Neural cell (in vitro differentiated cells): ENCODE measurements at regions not wholly inside any gene's neighbourhood (a gene's known extent, or its start where the extent isn't known, plus 50 kb on each side); places are given as distances from the start of the nearest gene placed in this dataset.

Source experiments
- H2AFZ ChIP-seq: fragments of 200-600, 300-800 bp; sonication (generic), shearing (Covaris generic); 2 replicates; pipeline ENCODE4 v1.6.0; 2014; ENCODE audit warnings: low read depth, mild to moderate bottlenecking, antibody characterized with exemption, low read length, moderate library complexity
- H3F3A ChIP-seq: fragments of 200-600 bp; shearing (Covaris generic); 2 replicates; pipeline ENCODE4 v1.6.1; 2016; ENCODE audit warnings: mild to moderate bottlenecking, moderate library complexity, mixed read lengths, antibody characterized with exemption, low read length; ENCODE audit not compliant: insufficient read depth, poor library complexity, severe bottlenecking
- H3K27ac ChIP-seq: fragments of 200-600, 300-800 bp; sonication (generic), shearing (Covaris generic); 2 replicates; pipeline ENCODE4 v1.5.1; 2014; ENCODE audit warnings: mild to moderate bottlenecking, low read length, moderate library complexity
- H3K27me3 ChIP-seq: fragments of 300-800, 200-600 bp; sonication (generic), shearing (Covaris generic); 2 replicates; pipeline ENCODE4 v1.6.0; 2014; ENCODE audit warnings: mild to moderate bottlenecking, low read depth, low read length, moderate library complexity; ENCODE audit not compliant: insufficient read depth
- H3K36me3 ChIP-seq: fragments of 300-800, 200-600 bp; sonication (generic), shearing (Covaris generic); 2 replicates; pipeline ENCODE4 v1.5.1; 2014; ENCODE audit warnings: mild to moderate bottlenecking, antibody characterized with exemption, low read length, moderate library complexity; ENCODE audit not compliant: insufficient read depth
- H3K4me2 ChIP-seq: fragments of 300-800, 200-600 bp; sonication (generic), shearing (Covaris generic); 2 replicates; pipeline ENCODE4 v1.6.0; 2014; ENCODE audit warnings: mild to moderate bottlenecking, low read length
- H3K4me3 ChIP-seq: fragments of 300-800, 200-600 bp; sonication (generic), shearing (Covaris generic); 2 replicates; pipeline ENCODE4 v1.5.1; 2014; ENCODE audit warnings: mild to moderate bottlenecking, low read length, moderate library complexity
- H3K79me2 ChIP-seq: fragments of 200-600 bp; shearing (Covaris generic); replicated peaks from 2 replicates; pipeline ENCODE4 v1.6.0; 2014; ENCODE audit warnings: mild to moderate bottlenecking, low read length, moderate library complexity; ENCODE audit not compliant: insufficient read depth
- H3K9ac ChIP-seq: fragments of 300-800, 200-600 bp; sonication (generic), shearing (Covaris generic); 2 replicates; pipeline ENCODE4 v1.6.1; 2016; ENCODE audit warnings: mild to moderate bottlenecking, low read length, mixed read lengths
- H3K9me2 ChIP-seq: fragments of 200-600 bp; shearing (Covaris generic); 2 replicates; pipeline ENCODE4 v1.6.1; 2016; ENCODE audit warnings: mild to moderate bottlenecking, low read length, mixed read lengths; ENCODE audit not compliant: insufficient read depth
- H3K9me3 ChIP-seq: fragments of 200-600, 300-800 bp; sonication (generic), shearing (Covaris generic); 2 replicates; pipeline ENCODE4 v1.6.1; 2016; ENCODE audit warnings: mild to moderate bottlenecking, mixed run types, low read length, moderate library complexity, mixed read lengths
- H4K20me1 ChIP-seq: fragments of 200-600 bp; shearing (Covaris generic); 2 replicates; pipeline ENCODE4 v1.6.1; 2016; ENCODE audit warnings: mild to moderate bottlenecking, mixed run types; ENCODE audit not compliant: insufficient read depth
- CTCF ChIP-seq: fragments of 450-650 bp; IDR thresholded peaks from 2 replicates; pipeline ENCODE4 v1.5.1; 2014; ENCODE audit warnings: antibody characterized with exemption, mild to moderate bottlenecking, moderate library complexity; ENCODE audit not compliant: poor library complexity, severe bottlenecking
- EP300 ChIP-seq: fragments of 450-650 bp; conservative IDR thresholded peaks from 2 replicates; pipeline ENCODE4 v1.6.1; 2014; ENCODE audit warnings: antibody characterized with exemption, mild to moderate bottlenecking, moderate library complexity; ENCODE audit not compliant: poor library complexity, severe bottlenecking
- EZH2 ChIP-seq: fragments of 200-600, 300-800 bp; shearing (Covaris generic), sonication (generic); IDR thresholded peaks from 2 replicates; pipeline ENCODE4 v1.6.1; 2014; ENCODE audit warnings: antibody characterized with exemption, low read length, borderline replicate concordance, mild to moderate bottlenecking; ENCODE audit not compliant: insufficient read depth, poor library complexity, severe bottlenecking
- MXI1 ChIP-seq: fragments of 450-650 bp; conservative IDR thresholded peaks from 2 replicates; pipeline ENCODE4 v1.6.1; 2014; ENCODE audit warnings: antibody characterized with exemption, mild to moderate bottlenecking; ENCODE audit not compliant: poor library complexity, severe bottlenecking
- POLR2AphosphoS5 ChIP-seq: IDR thresholded peaks from 2 replicates; pipeline ENCODE4 v1.6.1; 2012
- RAD21 ChIP-seq: fragments of 450-650 bp; conservative IDR thresholded peaks from 2 replicates; pipeline ENCODE4 v1.6.1; 2014; ENCODE audit warnings: antibody characterized with exemption, mild to moderate bottlenecking, moderate library complexity
- REST ChIP-seq: IDR thresholded peaks from 2 replicates; pipeline ENCODE4 v1.6.1; 2012; ENCODE audit warnings: borderline replicate concordance
- SMC3 ChIP-seq: fragments of 450-650 bp; conservative IDR thresholded peaks from 2 replicates; pipeline ENCODE4 v1.6.1; 2014; ENCODE audit warnings: antibody characterized with exemption, mild to moderate bottlenecking, moderate library complexity; ENCODE audit not compliant: poor library complexity
- TAF1 ChIP-seq: IDR thresholded peaks from 2 replicates; pipeline ENCODE4 v1.6.1; 2012; ENCODE audit warnings: low read depth

GRCh38 chr4:66558651-66559050 lies 888.4 kb upstream of the EPHA5 start:
- Histone ChIP-seq H3K4me3 (no peak overlapping the region), H3K9me2 (no peaks in the 10 kb centered on the region), H3K9me3 (no peaks in the 10 kb centered on the region), H3K27ac (no peak overlapping the region), H2AFZ (no peak overlapping the region), H4K20me1 (no peaks in the 10 kb centered on the region), H3K79me2 (no peaks in the 10 kb centered on the region), H3K4me2 (no peak overlapping the region), H3F3A (no peaks in the 10 kb centered on the region), H3K36me3 (no peaks in the 10 kb centered on the region), H3K27me3 (no peaks in the 10 kb centered on the region), H3K9ac (no peak overlapping the region)
- no peak for TF ChIP-seq MXI1
- TF ChIP-seq CTCF = no peak
- no peak for TF ChIP-seq SMC3
- TF ChIP-seq POLR2AphosphoS5 = no peak
- TF ChIP-seq EZH2 = no peak
- no peak for TF ChIP-seq EP300
- no peak for TF ChIP-seq TAF1
- TF ChIP-seq RAD21 = no peak
- TF ChIP-seq REST = no peak

- H3K4me2 ChIP-seq = no peak overlapping the region
- no peak overlapping the region for H3K9ac ChIP-seq
- H3K79me2 ChIP-seq = no peaks in the 10 kb centered on the region
- H4K20me1 ChIP-seq = no peaks in the 10 kb centered on the region
- no peaks in the 10 kb centered on the region for H3F3A ChIP-seq
- no peak for TF ChIP-seq RAD21
- no peak for TF ChIP-seq SMC3
- no peak for TF ChIP-seq MXI1
- TF ChIP-seq EZH2 = no peak
- TF ChIP-seq CTCF = no peak
- TF ChIP-seq REST = no peak
- H3K36me3 ChIP-seq = no peaks in the 10 kb centered on the region
- no peak overlapping the region for H2AFZ ChIP-seq
- H3K27ac ChIP-seq = no peak overlapping the region
- no peak overlapping the region for H3K4me3 ChIP-seq
- no peaks in the 10 kb centered on the region for H3K27me3 ChIP-seq
- H3K9me2 ChIP-seq = no peaks in the 10 kb centered on the region
- peaks cover 4% of the 10 kb centered on the region for H3K9me3 ChIP-seq
These were observed 886.5 kb upstream of the EPHA5 start for GRCh38 chr4:66556651-66557278.
